GM12801 (cell line): ENCODE measurements at regions not wholly inside any gene's neighbourhood (a gene's known extent, or its start where the extent isn't known, plus 50 kb on each side); places are given as distances from the start of the nearest gene placed in this dataset.

ENCODE experiments used
- CTCF ChIP-seq: IDR thresholded peaks from one replicate; pipeline ENCODE4 v1.5.1; 2011; ENCODE audit warnings: control low read depth; ENCODE audit not compliant: insufficient read length; ENCODE audit errors: extremely low read depth

GRCh38 chr6:86871681-86872080 lies 65.6 kb upstream of the HTR1E start:
- no peak for TF ChIP-seq CTCF

DNA sequence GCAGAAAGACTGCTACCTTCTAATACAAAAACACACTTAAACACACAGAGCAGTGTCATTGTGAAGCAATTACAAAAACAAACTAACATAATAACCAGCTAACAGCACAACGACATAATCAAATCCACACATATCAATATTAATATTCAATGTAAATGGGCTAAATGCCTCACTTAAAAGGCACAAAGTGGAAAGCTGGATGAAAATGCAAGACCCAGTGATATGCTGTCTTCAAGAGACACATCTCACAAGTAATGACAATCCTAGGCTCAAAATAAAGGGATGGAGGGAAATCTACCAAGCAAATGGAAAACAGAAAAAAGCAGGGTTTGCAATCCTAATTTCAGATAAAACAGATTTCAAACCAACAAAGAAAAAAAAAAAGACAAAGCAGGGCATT lies 67.8 kb upstream of the HTR1E start:
- no peak for TF ChIP-seq CTCF

GRCh38 chr6:86859513-86859912 lies 77.8 kb upstream of the HTR1E start:
- TF ChIP-seq CTCF: no peak

- TF ChIP-seq CTCF: no peak
These were observed 78.4 kb upstream of the HTR1E start for GRCh38 chr6:86858970-86859369.

- no peak for TF ChIP-seq CTCF
These were observed 79.5 kb upstream of the HTR1E start for GRCh38 chr6:86857783-86858182.

DNA sequence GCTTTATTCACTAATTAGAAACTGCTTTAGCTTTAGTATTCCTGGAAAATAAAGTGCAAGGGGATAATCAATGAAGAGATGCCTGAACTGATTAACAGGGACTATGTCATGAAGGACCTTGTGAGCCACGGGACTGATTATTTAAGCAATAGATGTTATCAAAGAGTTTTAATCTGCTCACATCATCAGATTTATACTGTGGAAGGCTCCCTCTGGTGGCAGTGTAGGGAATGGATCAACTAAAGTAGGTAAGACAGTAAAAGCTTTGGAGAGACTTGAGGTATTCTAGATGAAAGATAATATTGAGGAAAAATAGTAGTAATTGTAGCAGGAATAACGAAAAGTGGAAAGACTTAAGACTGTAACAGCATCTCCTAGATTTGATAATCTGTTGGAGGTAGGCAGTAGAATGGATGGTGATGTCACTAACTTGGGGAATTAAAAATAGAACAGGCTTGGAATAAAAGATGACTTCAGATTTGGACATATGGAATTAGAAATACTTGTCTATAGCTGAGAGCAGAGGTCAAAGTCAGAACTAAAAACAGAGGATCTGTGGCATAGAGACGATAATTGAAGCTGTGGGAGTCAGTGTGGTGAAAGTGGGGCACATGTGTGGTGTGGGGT lies 80.3 kb upstream of the HTR1E start:
- TF ChIP-seq CTCF: peak; percentile 50

- no peak for TF ChIP-seq CTCF
These were observed 80.9 kb upstream of the HTR1E start for GRCh38 chr6:86856379-86856778.

DNA sequence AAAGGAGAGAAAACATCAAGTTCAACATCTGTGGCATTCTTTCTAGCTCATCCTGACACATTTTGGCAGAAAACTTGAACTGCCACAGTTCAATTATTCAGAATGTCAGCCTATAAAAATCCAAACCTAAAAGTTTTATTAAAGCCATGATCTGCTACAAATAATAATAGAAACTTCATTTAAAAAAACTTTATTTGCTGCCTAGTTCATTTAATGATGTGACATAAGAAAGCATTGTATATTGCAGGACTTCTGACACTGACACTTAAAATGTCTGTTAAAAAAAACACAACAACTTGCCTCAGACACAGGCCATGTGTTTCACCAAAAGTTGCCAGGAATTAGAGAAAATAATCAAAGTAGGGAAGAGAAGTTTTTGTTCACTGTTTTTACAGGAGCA lies 88.3 kb upstream of the HTR1E start:
- no peak for TF ChIP-seq CTCF
